Activated CD8-positive, alpha-beta memory T cell treated with anti-CD3 and anti-CD28 coated beads, Interleukin-2, amount 10 ng/mL, durations not matched to agents 7 days and 5 days (primary cell): ENCODE measurements at regions not wholly inside any gene's neighbourhood (a gene's known extent, or its start where the extent isn't known, plus 50 kb on each side); places are given as distances from the start of the nearest gene placed in this dataset.
"Not testable (repeated sequence)": the region's sequence is repeated elsewhere in the genome, so short reads cannot be mapped to it uniquely, and the experiment has no call there.

Source experiments
- ATAC-seq: fragments of 150-1000 bp; cut with Tn5 transposase; one replicate; pipeline ENCODE4 v1.10.0; 2021; ENCODE audit warnings: moderate library complexity
- CTCF ChIA-PET: fragments of 350-600 bp; sonication (Branson Sonifier 250); formaldehyde crosslinking; loops from one replicate; lab custom pipeline; 2021; ENCODE audit warnings: antibody characterized with exemption; lab: Charles Lee
- DNase-seq: peaks from one replicate; pipeline ENCODE4 v3.0.0-alpha.2; 2020
- H3K27ac Mint-ChIP-seq: one replicate; pipeline ENCODE4 v1.8.0; 2021; ENCODE audit warnings: mild to moderate bottlenecking, mixed read lengths
- H3K27me3 Mint-ChIP-seq: one replicate; pipeline ENCODE4 v1.8.0; 2021; ENCODE audit warnings: mixed read lengths
- H3K36me3 Mint-ChIP-seq: one replicate; pipeline ENCODE4 v1.8.0; 2021; ENCODE audit warnings: mild to moderate bottlenecking, mixed read lengths
- H3K4me1 Mint-ChIP-seq: one replicate; pipeline ENCODE4 v1.8.0; 2021; ENCODE audit warnings: mixed read lengths
- H3K4me3 Mint-ChIP-seq: one replicate; pipeline ENCODE4 v1.8.0; 2021; ENCODE audit warnings: mild to moderate bottlenecking, moderate library complexity, mixed read lengths
- H3K9me3 Mint-ChIP-seq: one replicate; pipeline ENCODE4 v1.8.0; 2022; ENCODE audit warnings: low read depth, mixed read lengths

GRCh38 chr2:238512247-238512867, 85.6 kb downstream of the ASB1 start:
- Mint-ChIP-seq H3K4me3 (no peak overlapping the region), H3K4me1 (peaks cover 4% of the 10 kb centered on the region), H3K27ac (no peak overlapping the region), H3K27me3 (peaks cover 15% of the 10 kb centered on the region), H3K36me3 (no peaks in the 10 kb centered on the region), H3K9me3 (peaks cover 4% of the 10 kb centered on the region)
- DNase-seq: no peak
- no peak for ATAC-seq
- CTCF ChIA-PET: interaction anchor here (0.8 to 2.0 kb wide), 5 partner anchors 8 to 273 kb away, joined by 3 to 13 read pairs (median 5); no protein-coding TSS in a partner anchor

- Mint-ChIP-seq H3K27me3 (peaks cover 10% of the 10 kb centered on the region), H3K36me3 (no peaks in the 10 kb centered on the region), H3K4me1 (peaks cover 4% of the 10 kb centered on the region), H3K9me3 (peaks cover 4% of the 10 kb centered on the region), H3K27ac (no peak overlapping the region), H3K4me3 (no peak overlapping the region)
- DNase-seq (peak; percentile 62), ATAC-seq (peak; percentile 63)
- CTCF ChIA-PET: interaction anchor here (0.8 to 2.0 kb wide), 11 partner anchors 9 to 272 kb away, joined by 3 to 13 read pairs (median 3); no protein-coding TSS in a partner anchor
Measured at GRCh38 chr2:238513346-238513745, 86.6 kb downstream of the ASB1 start.

GRCh38 chr2:238514024-238514423, 87.3 kb downstream of the ASB1 start:
- H3K27me3 Mint-ChIP-seq, H3K4me1 Mint-ChIP-seq: not testable (repeated sequence)

GRCh38 chr2:238515377-238515776, 88.7 kb downstream of the ASB1 start:
- DNase-seq (no peak), ATAC-seq (no peak)
- peaks cover 4% of the 10 kb centered on the region for H3K4me1 Mint-ChIP-seq
- H3K27me3 Mint-ChIP-seq: peaks cover 6% of the 10 kb centered on the region
- H3K9me3 Mint-ChIP-seq: peaks cover 4% of the 10 kb centered on the region
- CTCF ChIA-PET: interaction anchor here (1.7 kb wide), 1 partner anchor 145 kb away, joined by 5 read pairs; no protein-coding TSS in a partner anchor
- no peaks in the 10 kb centered on the region for H3K36me3 Mint-ChIP-seq
- no peak overlapping the region for H3K4me3 Mint-ChIP-seq
- no peak overlapping the region for H3K27ac Mint-ChIP-seq

More at GRCh38 chr2:238514024-238514423, 87.3 kb downstream of the ASB1 start:
- not testable (repeated sequence) for DNase-seq, H3K27ac Mint-ChIP-seq, H3K36me3 Mint-ChIP-seq, H3K4me3 Mint-ChIP-seq, H3K9me3 Mint-ChIP-seq, ATAC-seq
- CTCF ChIA-PET: interaction anchor here (0.8 to 2.0 kb wide), 8 partner anchors 10 to 271 kb away, joined by 3 to 13 read pairs (median 4); no protein-coding TSS in a partner anchor

- no peak overlapping the region for H3K27ac Mint-ChIP-seq
- DNase-seq (no peak), ATAC-seq (no peak)
- CTCF ChIA-PET: interaction anchor here (1.7 kb wide), 1 partner anchor 146 kb away, joined by 5 read pairs; no protein-coding TSS in a partner anchor
- no peaks in the 10 kb centered on the region for H3K36me3 Mint-ChIP-seq
- no peak overlapping the region for H3K4me3 Mint-ChIP-seq
- H3K27me3 Mint-ChIP-seq: peaks cover 6% of the 10 kb centered on the region
- H3K9me3 Mint-ChIP-seq: peaks cover 4% of the 10 kb centered on the region
- peaks cover 4% of the 10 kb centered on the region for H3K4me1 Mint-ChIP-seq
Measured at GRCh38 chr2:238517209-238517608, 90.5 kb downstream of the ASB1 start.

GRCh38 chr2:238518172-238518820, 91.6 kb downstream of the ASB1 start:
- no peak for ATAC-seq
- CTCF ChIA-PET: no interaction called here
- H3K4me3 Mint-ChIP-seq: no peak overlapping the region
- H3K27ac Mint-ChIP-seq: no peak overlapping the region
- no peaks in the 10 kb centered on the region for H3K36me3 Mint-ChIP-seq
- H3K9me3 Mint-ChIP-seq: peaks cover 4% of the 10 kb centered on the region
- no peak for DNase-seq
- H3K4me1 Mint-ChIP-seq: peaks cover 4% of the 10 kb centered on the region
- peaks cover 6% of the 10 kb centered on the region for H3K27me3 Mint-ChIP-seq

GRCh38 chr2:238518821-238519186, 92.1 kb downstream of the ASB1 start:
- Mint-ChIP-seq H3K4me1 (peaks cover 4% of the 10 kb centered on the region), H3K27ac (no peak overlapping the region), H3K36me3 (no peaks in the 10 kb centered on the region), H3K9me3 (peaks cover 4% of the 10 kb centered on the region), H3K4me3 (no peak overlapping the region), H3K27me3 (peaks cover 6% of the 10 kb centered on the region)
- CTCF ChIA-PET: no interaction called here
- DNase-seq (no peak), ATAC-seq (no peak)

- H3K36me3 Mint-ChIP-seq: no peaks in the 10 kb centered on the region
- CTCF ChIA-PET: interaction anchor here (1.0 kb wide), 1 partner anchor 153 kb away, joined by 3 read pairs; no protein-coding TSS in a partner anchor
- H3K4me3 Mint-ChIP-seq: no peak overlapping the region
Measured at GRCh38 chr2:238520359-238520886, 93.7 kb downstream of the ASB1 start.

GRCh38 chr2:238521002-238521401, 94.3 kb downstream of the ASB1 start:
- Mint-ChIP-seq H3K36me3 (no peaks in the 10 kb centered on the region), H3K27me3 (peaks cover 3% of the 10 kb centered on the region), H3K4me1 (peaks cover 3% of the 10 kb centered on the region), H3K9me3 (peaks cover 4% of the 10 kb centered on the region), H3K4me3 (no peak overlapping the region), H3K27ac (no peak overlapping the region)
- CTCF ChIA-PET: no interaction called here
- DNase-seq: no peak
- no peak for ATAC-seq

More at GRCh38 chr2:238520359-238520886, 93.7 kb downstream of the ASB1 start:
- Mint-ChIP-seq H3K27me3 (peaks cover 2% of the 10 kb centered on the region), H3K9me3 (peaks cover 4% of the 10 kb centered on the region), H3K4me1 (peaks cover 4% of the 10 kb centered on the region), H3K27ac (no peak overlapping the region)
- DNase-seq (no peak), ATAC-seq (no peak)

GRCh38 chr2:238521870-238522269, 95.1 kb downstream of the ASB1 start:
- H3K36me3 Mint-ChIP-seq: no peaks in the 10 kb centered on the region
- H3K9me3 Mint-ChIP-seq: no peaks in the 10 kb centered on the region
- H3K27me3 Mint-ChIP-seq: peaks cover 5% of the 10 kb centered on the region
- DNase-seq (no peak), ATAC-seq (no peak)
- CTCF ChIA-PET: no interaction called here
- no peaks in the 10 kb centered on the region for H3K4me1 Mint-ChIP-seq
- H3K4me3 Mint-ChIP-seq: no peak overlapping the region
- H3K27ac Mint-ChIP-seq: no peak overlapping the region

- no peak overlapping the region for H3K4me3 Mint-ChIP-seq
- no peak overlapping the region for H3K27ac Mint-ChIP-seq
- H3K36me3 Mint-ChIP-seq: no peaks in the 10 kb centered on the region
- H3K27me3 Mint-ChIP-seq: peaks cover 5% of the 10 kb centered on the region
- CTCF ChIA-PET: interaction anchor here (1.3 kb wide), 1 partner anchor 10 kb away, joined by 3 read pairs; no protein-coding TSS in a partner anchor
- no peak for ATAC-seq
- no peak for DNase-seq
- H3K9me3 Mint-ChIP-seq: no peaks in the 10 kb centered on the region
- H3K4me1 Mint-ChIP-seq: no peaks in the 10 kb centered on the region
Measured at GRCh38 chr2:238523158-238524110, 96.7 kb downstream of the ASB1 start.

GRCh38 chr2:238524426-238524983, 97.8 kb downstream of the ASB1 start:
- H3K27ac Mint-ChIP-seq: no peak overlapping the region
- ATAC-seq (no peak), DNase-seq (no peak)
- no peak overlapping the region for H3K4me3 Mint-ChIP-seq
- CTCF ChIA-PET: interaction anchor here (1.3 kb wide), 1 partner anchor 11 kb away, joined by 3 read pairs; no protein-coding TSS in a partner anchor
- H3K36me3 Mint-ChIP-seq: no peaks in the 10 kb centered on the region
- H3K27me3 Mint-ChIP-seq: peaks cover 5% of the 10 kb centered on the region
- H3K4me1 Mint-ChIP-seq: no peaks in the 10 kb centered on the region
- H3K9me3 Mint-ChIP-seq: no peaks in the 10 kb centered on the region
